ENCODE measurements at regions not wholly inside any gene's neighbourhood (a gene's known extent, or its start where the extent isn't known, plus 50 kb on each side); places are given as distances from the start of the nearest gene placed in this dataset.
"Not testable (repeated sequence)": the region's sequence is repeated elsewhere in the genome, so short reads cannot be mapped to it uniquely, and the experiment has no call there.

DNA sequence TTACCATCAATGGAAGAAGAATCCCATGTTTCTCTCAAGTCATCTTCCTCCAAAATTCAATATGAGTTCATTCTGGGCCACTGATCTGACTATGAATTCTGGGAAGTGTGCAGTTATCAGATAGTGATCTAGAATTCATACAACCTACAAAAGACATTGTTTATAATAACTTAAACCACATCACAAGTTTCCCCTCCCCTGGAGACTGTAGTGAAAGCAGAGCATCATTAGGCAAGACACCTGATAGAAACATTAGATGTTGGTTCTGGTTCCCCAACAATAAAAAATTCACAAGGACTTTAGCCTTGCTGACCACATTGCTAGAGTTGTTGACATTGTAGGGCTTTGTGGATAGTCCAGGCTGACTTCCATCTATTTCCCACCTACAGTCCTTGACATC, 506.4 kb upstream of the JAG1 start:
- Histone ChIP-seq H2BK12ac (ENCODE audit: low read length in 2 of 2) (no peak overlapping the region), H3K18ac (ENCODE audit: low read depth in 1 of 2, low read length in 2 of 2) (no peak overlapping the region), H3K9ac (ENCODE audit: low read length) (no peak overlapping the region), H3K4me3 (ENCODE audit: insufficient read depth in 1 of 2, low read depth in 1 of 2, low read length in 2 of 2) (no peak overlapping the region), H3K14ac (ENCODE audit: low read length in 2 of 2) (no peak overlapping the region), H3K9me3 (ENCODE audit: control insufficient read depth, low read length) (peaks cover 8% of the 10 kb centered on the region), H3K4me2 (ENCODE audit: low read length, poor library complexity, severe bottlenecking) (no peak overlapping the region), H3K23ac (ENCODE audit: low read length in 2 of 2) (no peak overlapping the region), H3K36me3 (ENCODE audit: control insufficient read depth in 1 of 2, insufficient read depth in 2 of 2, low read depth in 1 of 2, low read length in 2 of 2) (no peaks in the 10 kb centered on the region), H3K4me1 (ENCODE audit: control insufficient read depth, insufficient read depth, low read depth, low read length) (peaks cover 1% of the 10 kb centered on the region), H3K79me1 (replicated peaks; ENCODE audit: low read length, poor library complexity, severe bottlenecking) (no peaks in the 10 kb centered on the region), H3K4ac (ENCODE audit: low read depth in 1 of 2, low read length in 2 of 2) (no peak overlapping the region), H4K8ac (ENCODE audit: low read length) (no peak overlapping the region), H2BK120ac (ENCODE audit: low read depth, low read length) (no peak overlapping the region), H2BK5ac (ENCODE audit: low read depth, low read length, poor library complexity, severe bottlenecking) (no peak overlapping the region), H2AFZ (ENCODE audit: low read depth, low read length) (no peak overlapping the region), H3K27me3 (ENCODE audit: control insufficient read depth in 1 of 2, insufficient read depth in 1 of 2, low read length in 2 of 2) (no peaks in the 10 kb centered on the region), H2AK5ac (ENCODE audit: low read length, severe bottlenecking) (peak overlapping the region; percentile 61), H3K27ac (ENCODE audit: low read length, poor library complexity, severe bottlenecking) (no peak overlapping the region), H4K91ac (ENCODE audit: low read length) (no peak overlapping the region), H2BK15ac (ENCODE audit: low read depth, poor library complexity, severe bottlenecking) (no peak overlapping the region)
- no peak for DNase-seq

DNA sequence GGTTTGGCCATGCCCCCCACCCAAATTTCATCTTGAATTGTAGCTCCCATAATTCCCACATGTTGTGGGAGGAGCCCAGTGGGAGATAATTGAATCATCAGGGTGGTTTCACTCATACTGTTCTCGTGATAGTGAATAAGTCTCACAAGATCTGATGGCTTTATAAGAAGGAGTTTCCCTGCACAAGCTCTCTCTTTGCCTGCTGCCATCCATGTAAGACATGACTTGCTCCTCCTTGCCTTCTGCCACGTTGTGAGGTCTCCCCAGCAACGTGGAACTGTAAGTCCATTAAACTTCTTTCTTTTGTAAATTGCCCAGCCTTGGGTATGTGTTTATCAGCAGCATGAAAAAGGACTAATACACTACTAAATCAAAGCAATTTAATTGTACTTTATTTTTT, 507.3 kb upstream of the JAG1 start:
- H4K8ac ChIP-seq (ENCODE audit: low read length); H2AK5ac ChIP-seq (ENCODE audit: low read length, severe bottlenecking); H2BK15ac ChIP-seq (ENCODE audit: low read depth, poor library complexity, severe bottlenecking); H2BK12ac ChIP-seq (ENCODE audit: low read length in 2 of 2); DNase-seq; H2AFZ ChIP-seq (ENCODE audit: low read depth, low read length); H3K4me2 ChIP-seq (ENCODE audit: low read length, poor library complexity, severe bottlenecking); H3K36me3 ChIP-seq (ENCODE audit: control insufficient read depth in 1 of 2, insufficient read depth in 2 of 2, low read depth in 1 of 2, low read length in 2 of 2); H3K4me1 ChIP-seq (ENCODE audit: control insufficient read depth, insufficient read depth, low read depth, low read length); H2BK5ac ChIP-seq (ENCODE audit: low read depth, low read length, poor library complexity, severe bottlenecking); H3K4me3 ChIP-seq (ENCODE audit: insufficient read depth in 1 of 2, low read depth in 1 of 2, low read length in 2 of 2); H4K91ac ChIP-seq (ENCODE audit: low read length); H2BK120ac ChIP-seq (ENCODE audit: low read depth, low read length); H3K18ac ChIP-seq (ENCODE audit: low read depth in 1 of 2, low read length in 2 of 2); H3K79me1 ChIP-seq (replicated peaks; ENCODE audit: low read length, poor library complexity, severe bottlenecking); H3K14ac ChIP-seq (ENCODE audit: low read length in 2 of 2); H3K23ac ChIP-seq (ENCODE audit: low read length in 2 of 2); H3K4ac ChIP-seq (ENCODE audit: low read depth in 1 of 2, low read length in 2 of 2); H3K27me3 ChIP-seq (ENCODE audit: control insufficient read depth in 1 of 2, insufficient read depth in 1 of 2, low read length in 2 of 2); H3K9ac ChIP-seq (ENCODE audit: low read length); H3K27ac ChIP-seq (ENCODE audit: low read length, poor library complexity, severe bottlenecking): not testable (repeated sequence)
- H3K9me3 ChIP-seq (ENCODE audit: control insufficient read depth, low read length), result peaks cover 11% of the 10 kb centered on the region
- 87% methylated on average over 3 of the region's 3 CpGs for WGBS

- whole genome bisulfite sequencing, result 100% methylated on average over 2 of the region's 3 CpGs
- no peak overlapping the region for H2BK120ac ChIP-seq (ENCODE audit: low read depth, low read length)
Observed at GRCh38 chr20:11181966-11182365, 508.2 kb upstream of the JAG1 start.

DNA sequence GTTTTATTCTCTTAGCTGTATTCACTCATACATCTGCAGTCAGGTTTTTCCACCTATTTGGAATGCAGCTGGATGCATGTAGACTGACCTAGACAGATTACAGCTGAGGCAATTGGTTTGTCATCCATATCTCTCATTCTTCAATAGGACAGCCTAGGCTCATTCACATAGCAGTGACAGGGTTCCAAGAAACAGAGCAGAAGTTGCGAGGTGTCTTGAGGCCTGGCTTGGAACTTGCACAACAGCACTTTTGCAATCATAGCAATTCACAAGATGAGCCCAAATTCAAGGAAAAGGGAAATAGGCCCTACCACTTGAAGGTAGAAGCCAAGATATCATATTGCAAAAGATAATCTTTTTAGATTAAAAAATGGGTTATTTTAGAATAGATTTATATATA, 508.9 kb upstream of the JAG1 start:
- Histone ChIP-seq H3K9me3 (ENCODE audit: control insufficient read depth, low read length) (peaks cover 11% of the 10 kb centered on the region), H2BK12ac (ENCODE audit: low read length in 2 of 2) (no peak overlapping the region), H2AFZ (ENCODE audit: low read depth, low read length) (no peak overlapping the region), H3K4me3 (ENCODE audit: insufficient read depth in 1 of 2, low read depth in 1 of 2, low read length in 2 of 2) (no peak overlapping the region), H2BK5ac (ENCODE audit: low read depth, low read length, poor library complexity, severe bottlenecking) (no peak overlapping the region), H3K27ac (ENCODE audit: low read length, poor library complexity, severe bottlenecking) (no peak overlapping the region), H2AK5ac (ENCODE audit: low read length, severe bottlenecking) (no peak overlapping the region), H4K91ac (ENCODE audit: low read length) (no peak overlapping the region), H3K18ac (ENCODE audit: low read depth in 1 of 2, low read length in 2 of 2) (no peak overlapping the region), H2BK15ac (ENCODE audit: low read depth, poor library complexity, severe bottlenecking) (no peak overlapping the region), H3K4me2 (ENCODE audit: low read length, poor library complexity, severe bottlenecking) (no peak overlapping the region), H4K8ac (ENCODE audit: low read length) (no peak overlapping the region), H3K9ac (ENCODE audit: low read length) (no peak overlapping the region), H2BK120ac (ENCODE audit: low read depth, low read length) (no peak overlapping the region), H3K14ac (ENCODE audit: low read length in 2 of 2) (no peak overlapping the region), H3K79me1 (replicated peaks; ENCODE audit: low read length, poor library complexity, severe bottlenecking) (no peaks in the 10 kb centered on the region), H3K27me3 (ENCODE audit: control insufficient read depth in 1 of 2, insufficient read depth in 1 of 2, low read length in 2 of 2) (no peaks in the 10 kb centered on the region), H3K23ac (ENCODE audit: low read length in 2 of 2) (no peak overlapping the region), H3K4me1 (ENCODE audit: control insufficient read depth, insufficient read depth, low read depth, low read length) (peaks cover 1% of the 10 kb centered on the region), H3K36me3 (ENCODE audit: control insufficient read depth in 1 of 2, insufficient read depth in 2 of 2, low read depth in 1 of 2, low read length in 2 of 2) (no peaks in the 10 kb centered on the region), H3K4ac (ENCODE audit: low read depth in 1 of 2, low read length in 2 of 2) (no peak overlapping the region)
- DNase-seq, result no peak
- 91% methylated on average over 1 of the region's 1 CpG for WGBS

More at GRCh38 chr20:11181966-11182365, 508.2 kb upstream of the JAG1 start:
- Histone ChIP-seq H4K91ac (ENCODE audit: low read length) (no peak overlapping the region), H3K4me1 (ENCODE audit: control insufficient read depth, insufficient read depth, low read depth, low read length) (peaks cover 1% of the 10 kb centered on the region), H3K9ac (ENCODE audit: low read length) (no peak overlapping the region), H2BK12ac (ENCODE audit: low read length in 2 of 2) (no peak overlapping the region), H4K8ac (ENCODE audit: low read length) (no peak overlapping the region), H3K27me3 (ENCODE audit: control insufficient read depth in 1 of 2, insufficient read depth in 1 of 2, low read length in 2 of 2) (no peaks in the 10 kb centered on the region), H2BK5ac (ENCODE audit: low read depth, low read length, poor library complexity, severe bottlenecking) (no peak overlapping the region), H2AFZ (ENCODE audit: low read depth, low read length) (no peak overlapping the region), H3K23ac (ENCODE audit: low read length in 2 of 2) (no peak overlapping the region), H3K4ac (ENCODE audit: low read depth in 1 of 2, low read length in 2 of 2) (no peak overlapping the region), H3K79me1 (replicated peaks; ENCODE audit: low read length, poor library complexity, severe bottlenecking) (no peaks in the 10 kb centered on the region), H2BK15ac (ENCODE audit: low read depth, poor library complexity, severe bottlenecking) (no peak overlapping the region), H3K27ac (ENCODE audit: low read length, poor library complexity, severe bottlenecking) (no peak overlapping the region), H3K18ac (ENCODE audit: low read depth in 1 of 2, low read length in 2 of 2) (no peak overlapping the region), H2AK5ac (ENCODE audit: low read length, severe bottlenecking) (no peak overlapping the region), H3K4me3 (ENCODE audit: insufficient read depth in 1 of 2, low read depth in 1 of 2, low read length in 2 of 2) (no peak overlapping the region), H3K4me2 (ENCODE audit: low read length, poor library complexity, severe bottlenecking) (no peak overlapping the region), H3K14ac (ENCODE audit: low read length in 2 of 2) (no peak overlapping the region), H3K9me3 (ENCODE audit: control insufficient read depth, low read length) (peaks cover 11% of the 10 kb centered on the region), H3K36me3 (ENCODE audit: control insufficient read depth in 1 of 2, insufficient read depth in 2 of 2, low read depth in 1 of 2, low read length in 2 of 2) (no peaks in the 10 kb centered on the region)
- no peak for DNase-seq

Measured in mesenchymal stem cell (in vitro differentiated cells and primary cell).